Sigmoid colon (tissue), 6 donors: ENCODE measurements at regions not wholly inside any gene's neighbourhood (a gene's known extent, or its start where the extent isn't known, plus 50 kb on each side); places are given as distances from the start of the nearest gene placed in this dataset.
"Not testable (repeated sequence)": the region's sequence is repeated elsewhere in the genome, so short reads cannot be mapped to it uniquely, and the experiment has no call there.

Experiments
- DNase-seq: peaks from one replicate; pipeline ENCODE4 v3.0.0-alpha.2; 2019
- H3K27ac ChIP-seq, 4 donors: fragments of 200-600 bp; sonication (generic); one replicate each; pipeline ENCODE4 v1.5.1; 2016 to 2019; ENCODE audit warnings: mild to moderate bottlenecking in 1 of 4
- H3K27me3 ChIP-seq, 3 donors: fragments of 200-600 bp; sonication (generic); one replicate each; pipeline ENCODE4 v1.5.1; 2019; ENCODE audit warnings: mild to moderate bottlenecking in 1 of 3
- H3K36me3 ChIP-seq, 4 donors: fragments of 200-600 bp; sonication (generic); one replicate each; pipeline ENCODE4 v1.5.1; 2016 to 2019
- H3K4me1 ChIP-seq, 4 donors: fragments of 200-600 bp; sonication (generic); one replicate each; pipeline ENCODE4 v1.5.1; 2017 to 2019
- H3K4me3 ChIP-seq, 4 donors: fragments of 200-600 bp; sonication (generic); one replicate each; pipeline ENCODE4 v1.5.1; 2017 to 2019; ENCODE audit warnings: mild to moderate bottlenecking in 2 of 4, moderate library complexity in 1 of 4
- H3K9me3 ChIP-seq, 4 donors: fragments of 200-600 bp in 3 of 4; sonication (generic) in 3 of 4; one replicate each; pipeline versions ENCODE4 v1.5.1 to v1.6.1; 2013 to 2019
- EP300 ChIP-seq, 4 donors: sonication (generic); formaldehyde crosslinking; IDR thresholded peaks; one replicate each; pipeline ENCODE4 v1.6.1; 2017; ENCODE audit warnings: antibody characterized with exemption in 4 of 4
- POLR2A ChIP-seq, 2 donors: fragments of 450-650 bp; IDR thresholded peaks; one replicate each; pipeline ENCODE4 v1.6.1; 2016; ENCODE audit warnings: antibody characterized with exemption in 2 of 2, mild to moderate bottlenecking in 2 of 2, moderate library complexity in 2 of 2
- POLR2AphosphoS5 ChIP-seq, 4 donors: sonication (generic); formaldehyde crosslinking; IDR thresholded peaks; one replicate each; pipeline ENCODE4 v1.6.1; 2017; ENCODE audit warnings: antibody characterized with exemption in 4 of 4
- WGBS, 2 donors: extraction: QIAGEN DNeasy Blood & Tissue Kit; methylation state at CpG; one replicate each; pipeline ENCODE4 v1.1.7; 2013; 5-methylcytosine and 5-hydroxymethylcytosine counted together
- intact Hi-C: fragments of 100-400 bp; cut with DNase I; formaldehyde crosslinking; loops from one replicate; pipeline ENCODE4 v1.15.1; 2023
- TF ChIP-seq, protein P1 (sequence below), 4 experiments: fragments of 450-650 bp in 3 of 4; fragments of 200-600 bp in 1 of 4; IDR thresholded peaks; one replicate each; pipeline ENCODE4 v1.5.1; 2016 to 2019; ENCODE audit warnings: antibody characterized with exemption in 4 of 4, mild to moderate bottlenecking in 3 of 4, moderate library complexity in 2 of 4
- donor health status: healthy with polysubstance abuse.
- donor health status: healthy.

DNA sequence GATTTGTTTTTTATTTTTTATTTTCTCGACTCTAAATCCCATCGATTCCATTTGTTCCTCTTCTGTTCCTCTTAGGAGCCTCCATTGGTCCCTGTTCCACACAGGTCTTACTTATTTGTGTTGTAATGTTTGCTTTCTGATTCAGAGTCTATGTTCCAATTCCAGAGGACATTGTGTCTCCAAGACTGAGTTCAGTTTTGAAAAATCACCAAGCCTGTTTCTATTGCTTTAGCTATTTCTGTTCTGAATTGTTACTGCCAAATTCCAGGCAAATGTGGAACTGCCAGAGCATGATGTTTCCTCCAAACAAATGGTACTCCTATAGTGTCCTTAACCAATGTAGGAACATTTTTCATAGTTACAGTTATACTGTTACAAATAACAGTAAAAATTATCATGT, 270.9 kb upstream of the SPTLC3 start:
- no peak overlapping the region for H3K4me3 ChIP-seq
- no peaks in the 10 kb centered on the region for H3K27me3 ChIP-seq
- TF ChIP-seq, protein P1, sequence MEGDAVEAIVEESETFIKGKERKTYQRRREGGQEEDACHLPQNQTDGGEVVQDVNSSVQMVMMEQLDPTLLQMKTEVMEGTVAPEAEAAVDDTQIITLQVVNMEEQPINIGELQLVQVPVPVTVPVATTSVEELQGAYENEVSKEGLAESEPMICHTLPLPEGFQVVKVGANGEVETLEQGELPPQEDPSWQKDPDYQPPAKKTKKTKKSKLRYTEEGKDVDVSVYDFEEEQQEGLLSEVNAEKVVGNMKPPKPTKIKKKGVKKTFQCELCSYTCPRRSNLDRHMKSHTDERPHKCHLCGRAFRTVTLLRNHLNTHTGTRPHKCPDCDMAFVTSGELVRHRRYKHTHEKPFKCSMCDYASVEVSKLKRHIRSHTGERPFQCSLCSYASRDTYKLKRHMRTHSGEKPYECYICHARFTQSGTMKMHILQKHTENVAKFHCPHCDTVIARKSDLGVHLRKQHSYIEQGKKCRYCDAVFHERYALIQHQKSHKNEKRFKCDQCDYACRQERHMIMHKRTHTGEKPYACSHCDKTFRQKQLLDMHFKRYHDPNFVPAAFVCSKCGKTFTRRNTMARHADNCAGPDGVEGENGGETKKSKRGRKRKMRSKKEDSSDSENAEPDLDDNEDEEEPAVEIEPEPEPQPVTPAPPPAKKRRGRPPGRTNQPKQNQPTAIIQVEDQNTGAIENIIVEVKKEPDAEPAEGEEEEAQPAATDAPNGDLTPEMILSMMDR (IDR thresholded peaks at IDR 0.05): no peak
- TF ChIP-seq POLR2AphosphoS5 (IDR thresholded peaks at IDR 0.05) (no peak), POLR2A (IDR thresholded peaks at IDR 0.05) (no peak), EP300 (IDR thresholded peaks at IDR 0.05) (no peak)
- no peaks in the 10 kb centered on the region for H3K4me1 ChIP-seq
- H3K9me3 ChIP-seq: no peaks in the 10 kb centered on the region
- H3K27ac ChIP-seq: no peak overlapping the region
- WGBS, 2 donors: 93 to 94% methylated on average over 2 of the region's 2 CpGs
- intact Hi-C loops: no loop called here
- H3K36me3 ChIP-seq: no peaks in the 10 kb centered on the region
- DNase-seq: no peak

- WGBS, 2 donors: 88 to 90% methylated on average over 5 of the region's 5 CpGs
- Histone ChIP-seq H3K27me3 (no peaks in the 10 kb centered on the region), H3K9me3 (no peaks in the 10 kb centered on the region), H3K36me3 (no peaks in the 10 kb centered on the region), H3K27ac (no peak overlapping the region), H3K4me1 (no peaks in the 10 kb centered on the region), H3K4me3 (no peak overlapping the region)
- intact Hi-C loops: no loop called here
- no peak for DNase-seq
- TF ChIP-seq EP300 (IDR thresholded peaks at IDR 0.05) (no peak), POLR2A (IDR thresholded peaks at IDR 0.05) (no peak), POLR2AphosphoS5 (IDR thresholded peaks at IDR 0.05) (no peak)
- TF ChIP-seq, protein P1 (IDR thresholded peaks at IDR 0.05): no peak
Measured at GRCh38 chr20:12740647-12741046, 268.1 kb upstream of the SPTLC3 start.

DNA sequence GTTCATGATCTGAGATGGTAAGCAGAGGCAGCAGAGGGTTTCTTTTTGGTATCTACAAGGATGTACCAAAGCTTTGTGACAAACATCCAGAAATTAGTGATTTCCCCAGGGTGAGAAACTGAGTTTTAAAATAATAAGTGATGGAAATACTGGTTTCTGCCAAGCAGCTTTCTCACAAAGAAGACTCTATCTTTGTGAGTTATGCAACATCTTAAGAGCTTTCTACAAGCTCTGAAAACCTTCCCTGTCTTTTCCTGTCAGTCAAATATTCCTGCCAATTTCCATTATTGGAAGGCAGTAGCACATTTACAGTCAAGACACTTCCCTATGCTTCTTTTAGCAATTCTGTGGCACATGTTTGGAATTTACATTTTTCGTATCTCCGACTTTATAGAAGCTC, 264.7 kb upstream of the SPTLC3 start:
- TF ChIP-seq, protein P1 (IDR thresholded peaks at IDR 0.05): no peak
- TF ChIP-seq EP300 (IDR thresholded peaks at IDR 0.05) (no peak), POLR2AphosphoS5 (IDR thresholded peaks at IDR 0.05) (no peak), POLR2A (IDR thresholded peaks at IDR 0.05) (no peak)
- no peaks in the 10 kb centered on the region for H3K4me1 ChIP-seq
- no peaks in the 10 kb centered on the region for H3K36me3 ChIP-seq
- 95 to 96% methylated on average over 2 of the region's 2 CpGs for WGBS, 2 donors
- no peaks in the 10 kb centered on the region for H3K9me3 ChIP-seq
- intact Hi-C loops: no loop called here
- no peak overlapping the region for H3K27ac ChIP-seq
- H3K4me3 ChIP-seq: no peak overlapping the region
- no peaks in the 10 kb centered on the region for H3K27me3 ChIP-seq
- DNase-seq: no peak

GRCh38 chr20:12748359-12748994, 260.3 kb upstream of the SPTLC3 start:
- DNase-seq: no peak
- Histone ChIP-seq H3K4me3 (no peak overlapping the region), H3K27ac (no peak overlapping the region), H3K9me3 (no peaks in the 10 kb centered on the region), H3K36me3 (no peaks in the 10 kb centered on the region), H3K4me1 (no peaks in the 10 kb centered on the region), H3K27me3 (no peaks in the 10 kb centered on the region)
- 82 to 83% methylated on average over 1 of the region's 1 CpG for WGBS, 2 donors
- intact Hi-C loops: no loop called here
- TF ChIP-seq EP300 (IDR thresholded peaks at IDR 0.05): no peak
- no peak for TF ChIP-seq POLR2A (IDR thresholded peaks at IDR 0.05)
- no peak for TF ChIP-seq POLR2AphosphoS5 (IDR thresholded peaks at IDR 0.05)
- TF ChIP-seq, protein P1 (IDR thresholded peaks at IDR 0.05): no peak

DNA sequence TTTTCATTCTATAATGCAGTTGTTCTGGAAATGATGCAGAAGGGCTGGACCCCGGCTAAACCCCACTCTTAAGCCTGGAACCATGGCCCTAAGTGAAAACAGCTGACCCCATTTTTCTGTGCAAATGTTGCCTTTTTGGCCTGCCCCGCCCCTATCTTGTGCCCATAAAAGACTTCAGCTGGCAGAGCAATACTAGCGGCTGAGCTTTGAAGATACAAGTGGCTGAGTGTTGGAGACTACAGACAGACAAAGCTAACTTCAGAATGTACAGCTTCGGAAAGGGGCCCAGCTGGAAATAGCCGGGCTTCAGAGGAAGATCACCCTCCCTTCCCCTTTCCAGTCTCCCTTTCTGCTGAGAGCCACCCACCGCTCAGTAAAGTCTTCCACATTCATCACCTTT, 258.6 kb upstream of the SPTLC3 start:
- DNase-seq: no peak
- TF ChIP-seq POLR2AphosphoS5 (IDR thresholded peaks at IDR 0.05) (no peak), POLR2A (IDR thresholded peaks at IDR 0.05) (no peak), EP300 (IDR thresholded peaks at IDR 0.05) (no peak)
- TF ChIP-seq, protein P1 (IDR thresholded peaks at IDR 0.05): no peak
- no peak overlapping the region for H3K27ac ChIP-seq
- no peaks in the 10 kb centered on the region for H3K27me3 ChIP-seq
- no peaks in the 10 kb centered on the region for H3K4me1 ChIP-seq
- 21 to 59% methylated on average over 6 of the region's 6 CpGs for WGBS, 2 donors
- H3K4me3 ChIP-seq: no peak overlapping the region
- intact Hi-C loops: no loop called here
- no peaks in the 10 kb centered on the region for H3K9me3 ChIP-seq
- no peaks in the 10 kb centered on the region for H3K36me3 ChIP-seq

DNA sequence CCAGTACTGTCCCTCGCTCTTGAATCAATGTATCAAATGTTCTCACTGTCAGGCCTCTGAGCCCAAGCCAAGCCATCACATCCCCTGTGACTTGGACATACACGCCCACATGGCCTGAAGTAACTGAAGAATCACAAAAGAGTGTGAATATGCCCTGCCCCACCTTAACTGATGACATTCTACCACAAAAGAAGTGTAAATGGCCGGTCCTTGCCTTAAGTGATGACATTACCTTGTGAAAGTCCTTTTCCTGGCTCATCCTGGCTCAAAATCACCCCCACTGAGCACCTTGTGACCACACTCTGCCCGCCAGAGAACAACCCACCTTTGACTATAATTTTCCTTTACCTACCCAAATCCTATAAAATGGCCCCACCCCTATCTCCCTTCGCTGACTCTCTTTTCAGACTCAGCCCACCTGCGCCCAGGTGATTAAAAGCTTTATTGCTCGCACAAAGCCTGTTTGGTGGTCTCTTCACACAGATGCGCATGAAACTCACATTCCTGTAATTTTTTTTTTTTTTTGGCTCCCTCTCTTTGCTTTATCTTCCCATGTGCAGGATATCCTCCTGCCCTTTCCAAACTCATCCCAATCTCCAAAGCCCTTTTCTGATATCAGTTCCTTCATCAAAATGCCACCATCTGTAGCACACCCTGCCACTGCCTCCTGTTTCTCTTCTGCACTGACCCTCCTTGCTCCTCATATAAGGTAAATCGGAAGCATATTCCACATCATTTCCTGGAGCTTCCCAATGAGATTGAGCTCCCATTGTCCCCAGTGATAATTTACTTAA, 255.7 kb upstream of the SPTLC3 start:
- H3K36me3 ChIP-seq, H3K4me3 ChIP-seq, H3K27me3 ChIP-seq, H3K27ac ChIP-seq, H3K4me1 ChIP-seq, intact Hi-C loops, H3K9me3 ChIP-seq, DNase-seq: not testable (repeated sequence)
- WGBS, 2 donors: 83 to 85% methylated on average over 9 of the region's 9 CpGs

DNA sequence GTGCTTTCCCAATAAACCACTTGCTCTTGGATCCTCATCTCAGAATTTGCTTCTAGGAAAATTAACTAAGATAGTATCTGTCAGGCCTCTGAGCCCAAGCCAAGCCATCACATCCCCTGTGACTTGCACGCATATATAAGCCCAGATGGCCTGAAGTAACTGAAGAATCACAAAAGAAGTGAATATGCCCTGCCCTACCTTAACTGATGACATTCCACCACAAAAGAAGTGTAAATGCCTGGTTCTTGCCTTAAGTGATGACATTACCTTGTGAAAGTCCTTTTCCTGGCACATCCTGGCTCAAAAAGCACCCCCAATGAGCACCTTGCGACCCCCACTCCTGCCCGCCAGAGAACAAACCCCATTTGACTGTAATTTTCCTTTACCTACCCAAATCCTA, 255.0 kb upstream of the SPTLC3 start:
- H3K4me1 ChIP-seq, H3K27me3 ChIP-seq, H3K9me3 ChIP-seq, H3K36me3 ChIP-seq, intact Hi-C loops, H3K4me3 ChIP-seq, DNase-seq, H3K27ac ChIP-seq: not testable (repeated sequence)
- WGBS, 2 donors: 83 to 91% methylated on average over 3 of the region's 3 CpGs
